Activated naive CD4-positive, alpha-beta T cell treated with anti-CD3 and anti-CD28 coated beads, Interleukin-2, amount 50 U/mL, for 72 hours (primary cell): ENCODE measurements at regions not wholly inside any gene's neighbourhood (a gene's known extent, or its start where the extent isn't known, plus 50 kb on each side); places are given as distances from the start of the nearest gene placed in this dataset.
"Not testable (repeated sequence)": the region's sequence is repeated elsewhere in the genome, so short reads cannot be mapped to it uniquely, and the experiment has no call there.

ENCODE experiments used
- ATAC-seq, 2 donors: fragments of 150-1000 bp; cut with Tn5 transposase; 2 replicates each; pipeline ENCODE4 v1.10.0; 2021; ENCODE audit warnings: mild to moderate bottlenecking in 2 of 2, moderate library complexity in 2 of 2
- DNase-seq, 2 donors: peaks; one replicate each; pipeline ENCODE4 v3.0.0; 2021 to 2022; ENCODE audit warnings: low spot score in 2 of 2
- H3K27ac Mint-ChIP-seq, 2 donors: one replicate each; pipeline ENCODE4 v1.8.0; 2022; ENCODE audit warnings: mild to moderate bottlenecking in 2 of 2, mixed read lengths in 2 of 2
- H3K36me3 Mint-ChIP-seq, 2 donors: one replicate each; pipeline ENCODE4 v1.8.0; 2022; ENCODE audit warnings: mixed read lengths in 2 of 2
- H3K9me3 Mint-ChIP-seq, 2 donors: one replicate each; pipeline ENCODE4 v1.8.0; 2022; ENCODE audit warnings: mixed read lengths in 2 of 2

GRCh38 chr9:87184956-87185642, 237.8 kb upstream of the GAS1 start:
- peaks cover 5 to 7% of the 10 kb centered on the region in 2 donors for H3K9me3 Mint-ChIP-seq
- H3K36me3 Mint-ChIP-seq, result peaks cover 0 to 3% of the 10 kb centered on the region in 2 donors
- no peak for DNase-seq
- ATAC-seq, result no peak
- H3K27ac Mint-ChIP-seq, result no peak overlapping the region

- ATAC-seq (no peak), DNase-seq (no peak)
- Mint-ChIP-seq H3K36me3 (no peaks in the 10 kb centered on the region), H3K27ac (no peak overlapping the region), H3K9me3 (peaks cover under 1 to 3% of the 10 kb centered on the region in 2 donors)
These were observed 240.3 kb upstream of the GAS1 start for GRCh38 chr9:87187656-87188055.

GRCh38 chr9:87189006-87189405, 241.7 kb upstream of the GAS1 start:
- ATAC-seq (no peak), DNase-seq (no peak)
- Mint-ChIP-seq H3K36me3 (no peaks in the 10 kb centered on the region), H3K27ac (no peak overlapping the region), H3K9me3 (no peaks in the 10 kb centered on the region)

- DNase-seq, result no peak
- no peak overlapping the region for H3K27ac Mint-ChIP-seq
- H3K36me3 Mint-ChIP-seq, result no peaks in the 10 kb centered on the region
- H3K9me3 Mint-ChIP-seq, result peaks cover 0 to 5% of the 10 kb centered on the region in 2 donors
- ATAC-seq, result no peak
These were observed 245.8 kb upstream of the GAS1 start for GRCh38 chr9:87193151-87193550.

GRCh38 chr9:87193925-87194868, 246.9 kb upstream of the GAS1 start:
- Mint-ChIP-seq H3K9me3 (peaks cover 0 to 5% of the 10 kb centered on the region in 2 donors), H3K36me3 (no peaks in the 10 kb centered on the region), H3K27ac (no peak overlapping the region)
- ATAC-seq (no peak), DNase-seq (no peak)

GRCh38 chr9:87195306-87195705, 248.0 kb upstream of the GAS1 start:
- Mint-ChIP-seq H3K9me3 (peaks cover 0 to 5% of the 10 kb centered on the region in 2 donors), H3K36me3 (no peaks in the 10 kb centered on the region), H3K27ac (no peak overlapping the region)
- ATAC-seq (no peak), DNase-seq (no peak)

- peaks cover 3 to 5% of the 10 kb centered on the region in 2 donors for H3K9me3 Mint-ChIP-seq
These were observed 250.2 kb upstream of the GAS1 start for GRCh38 chr9:87197349-87198130.

GRCh38 chr9:87198716-87199115, 251.4 kb upstream of the GAS1 start:
- DNase-seq (no peak), ATAC-seq (no peak)
- no peaks in the 10 kb centered on the region for H3K36me3 Mint-ChIP-seq
- H3K27ac Mint-ChIP-seq, result no peak overlapping the region
- peaks cover 3 to 5% of the 10 kb centered on the region in 2 donors for H3K9me3 Mint-ChIP-seq

More at GRCh38 chr9:87197349-87198130, 250.2 kb upstream of the GAS1 start:
- DNase-seq (no peak), ATAC-seq (no peak)
- no peak overlapping the region for H3K27ac Mint-ChIP-seq
- no peaks in the 10 kb centered on the region for H3K36me3 Mint-ChIP-seq

GRCh38 chr9:87199278-87199677, 252.0 kb upstream of the GAS1 start:
- Mint-ChIP-seq H3K9me3 (peaks cover 3 to 5% of the 10 kb centered on the region in 2 donors), H3K36me3 (no peaks in the 10 kb centered on the region), H3K27ac (no peak overlapping the region)
- DNase-seq, result no peak
- ATAC-seq, result no peak

GRCh38 chr9:87199782-87200181, 252.5 kb upstream of the GAS1 start:
- peaks cover 3 to 5% of the 10 kb centered on the region in 2 donors for H3K9me3 Mint-ChIP-seq
- no peak overlapping the region for H3K27ac Mint-ChIP-seq
- ATAC-seq, result no peak
- DNase-seq, result no peak
- H3K36me3 Mint-ChIP-seq, result no peaks in the 10 kb centered on the region

- peaks cover 3 to 5% of the 10 kb centered on the region in 2 donors for H3K9me3 Mint-ChIP-seq
- H3K36me3 Mint-ChIP-seq, result no peaks in the 10 kb centered on the region
- no peak overlapping the region for H3K27ac Mint-ChIP-seq
- DNase-seq, result no peak
- no peak for ATAC-seq
These were observed 254.0 kb upstream of the GAS1 start for GRCh38 chr9:87201351-87201751.

GRCh38 chr9:87206064-87206661, 258.9 kb upstream of the GAS1 start:
- Mint-ChIP-seq H3K27ac (no peak overlapping the region), H3K9me3 (peaks cover 0 to 3% of the 10 kb centered on the region in 2 donors), H3K36me3 (no peaks in the 10 kb centered on the region)
- ATAC-seq, result no peak
- no peak for DNase-seq

GRCh38 chr9:87210658-87211057, 263.4 kb upstream of the GAS1 start:
- not testable (repeated sequence) for H3K9me3 Mint-ChIP-seq, H3K27ac Mint-ChIP-seq, ATAC-seq, H3K36me3 Mint-ChIP-seq, DNase-seq

- ATAC-seq (no peak), DNase-seq (no peak)
- no peaks in the 10 kb centered on the region for H3K9me3 Mint-ChIP-seq
- H3K36me3 Mint-ChIP-seq, result no peaks in the 10 kb centered on the region
- H3K27ac Mint-ChIP-seq, result no peak overlapping the region
These were observed 264.4 kb upstream of the GAS1 start for GRCh38 chr9:87211669-87212068.

GRCh38 chr9:87212605-87213021, 265.3 kb upstream of the GAS1 start:
- ATAC-seq, result no peak
- Mint-ChIP-seq H3K9me3 (no peaks in the 10 kb centered on the region), H3K36me3 (no peaks in the 10 kb centered on the region), H3K27ac (no peak overlapping the region)
- DNase-seq, result no peak

- ATAC-seq (peak in 1 of 2 donors; percentile 50), DNase-seq (no peak)
- Mint-ChIP-seq H3K9me3 (no peaks in the 10 kb centered on the region), H3K36me3 (no peaks in the 10 kb centered on the region), H3K27ac (no peak overlapping the region)
These were observed 266.6 kb upstream of the GAS1 start for GRCh38 chr9:87213948-87214347.
